Hippocampal formation (tissue), 2 donors: ENCODE measurements at regions not wholly inside any gene's neighbourhood (a gene's known extent, or its start where the extent isn't known, plus 50 kb on each side); places are given as distances from the start of the nearest gene placed in this dataset.
"Not testable (repeated sequence)": the region's sequence is repeated elsewhere in the genome, so short reads cannot be mapped to it uniquely, and the experiment has no call there.

Source experiments
- DNase-seq, 2 donors: peaks; one replicate each; lab custom pipeline; 2025; lab: John Stamatoyannopoulos, UW

GRCh38 chr5:45057564-45057963 lies 248.8 kb downstream of the MRPS30 start:
- DNase-seq: no peak

GRCh38 chr5:45060724-45061123 lies 252.0 kb downstream of the MRPS30 start:
- DNase-seq: no peak

- no peak for DNase-seq
Measured at GRCh38 chr5:45062044-45062443, 253.3 kb downstream of the MRPS30 start.

GRCh38 chr5:45081082-45081481 lies 272.3 kb downstream of the MRPS30 start:
- no peak for DNase-seq

- DNase-seq: no peak
Measured at GRCh38 chr5:45089870-45090269, 281.1 kb downstream of the MRPS30 start.

GRCh38 chr5:45093377-45093776 lies 284.6 kb downstream of the MRPS30 start:
- DNase-seq: no peak

- no peak for DNase-seq
Measured at GRCh38 chr5:45094876-45095440, 286.2 kb downstream of the MRPS30 start.

- DNase-seq: no peak
Measured at GRCh38 chr5:45098483-45098882, 289.7 kb downstream of the MRPS30 start.

GRCh38 chr5:45101146-45101545 lies 292.4 kb downstream of the MRPS30 start:
- DNase-seq: no peak

GRCh38 chr5:45105491-45105994 lies 296.8 kb downstream of the MRPS30 start:
- no peak for DNase-seq

GRCh38 chr5:45109062-45109461 lies 300.3 kb downstream of the MRPS30 start:
- no peak for DNase-seq

- no peak for DNase-seq
Measured at GRCh38 chr5:45109636-45110035, 300.9 kb downstream of the MRPS30 start.

- no peak for DNase-seq
Measured at GRCh38 chr5:45110399-45110798, 301.7 kb downstream of the MRPS30 start.

GRCh38 chr5:45113726-45114125 lies 305.0 kb downstream of the MRPS30 start:
- no peak for DNase-seq

- no peak for DNase-seq
Measured at GRCh38 chr5:45132972-45133371, 324.2 kb downstream of the MRPS30 start.

- DNase-seq: no peak
Measured at GRCh38 chr5:45162974-45163373, 354.2 kb downstream of the MRPS30 start.

- no peak for DNase-seq
Measured at GRCh38 chr5:45171563-45171962, 362.8 kb downstream of the MRPS30 start.

GRCh38 chr5:45172634-45173033 lies 363.9 kb downstream of the MRPS30 start:
- DNase-seq: not testable (repeated sequence)

GRCh38 chr5:45179686-45180085 lies 370.9 kb downstream of the MRPS30 start:
- DNase-seq: no peak

GRCh38 chr5:45189042-45189441 lies 380.3 kb downstream of the MRPS30 start:
- DNase-seq: no peak

GRCh38 chr5:45189481-45189880 lies 380.7 kb downstream of the MRPS30 start:
- DNase-seq: no peak

- no peak for DNase-seq
Measured at GRCh38 chr5:45195026-45195425, 386.3 kb downstream of the MRPS30 start.
